HEK293 (cell line): ENCODE measurements at regions not wholly inside any gene's neighbourhood (a gene's known extent, or its start where the extent isn't known, plus 50 kb on each side); places are given as distances from the start of the nearest gene placed in this dataset.

Experiments
- KLF9 ChIP-seq: fragments of 450-650 bp; formaldehyde crosslinking; IDR thresholded peaks from 2 replicates; pipeline ENCODE4 v1.5.1; 2016; ENCODE audit warnings: missing biosample characterization, missing genetic modification characterization, low read depth
- ZBTB7A ChIP-seq: fragments of 450-650 bp; formaldehyde crosslinking; IDR thresholded peaks from 2 replicates; pipeline ENCODE4 v1.5.1; 2016; ENCODE audit warnings: low read depth, missing biosample characterization, missing genetic modification characterization
- ZFP37 ChIP-seq: fragments of 450-650 bp; formaldehyde crosslinking; IDR thresholded peaks from 2 replicates; pipeline ENCODE4 v1.5.1; 2016; ENCODE audit warnings: missing biosample characterization, missing genetic modification characterization
- ZNF133 ChIP-seq: fragments of 450-650 bp; formaldehyde crosslinking; IDR thresholded peaks from 2 replicates; pipeline ENCODE4 v1.5.1; 2016; ENCODE audit warnings: missing biosample characterization, missing genetic modification characterization
- ZNF274 ChIP-seq, 2 experiments: fragments of 200-500 bp in 1 of 2; fragments of 450-650 bp in 1 of 2; sonication (Bioruptor generic) in 1 of 2; formaldehyde crosslinking in 1 of 2; IDR thresholded peaks; 2 replicates each; pipeline versions ENCODE4 v1.5.1 to v1.6.1; 2014 to 2016; ENCODE audit warnings: borderline replicate concordance in 1 of 2, inconsistent platforms in 1 of 2, low read length in 1 of 2, missing biosample characterization in 1 of 2, missing genetic modification characterization in 1 of 2
- ZNF404 ChIP-seq: fragments of 450-650 bp; formaldehyde crosslinking; IDR thresholded peaks from 2 replicates; pipeline ENCODE4 v1.5.1; 2017; ENCODE audit warnings: missing biosample characterization, missing genetic modification characterization
- ZNF416 ChIP-seq: fragments of 450-650 bp; formaldehyde crosslinking; IDR thresholded peaks from 2 replicates; pipeline ENCODE4 v1.5.1; 2016; ENCODE audit warnings: missing biosample characterization, missing genetic modification characterization
- ZNF624 ChIP-seq: fragments of 450-650 bp; formaldehyde crosslinking; IDR thresholded peaks from 2 replicates; pipeline ENCODE4 v1.5.1; 2017; ENCODE audit warnings: missing biosample characterization, missing genetic modification characterization
- ZNF692 ChIP-seq: fragments of 450-650 bp; formaldehyde crosslinking; IDR thresholded peaks from 2 replicates; pipeline ENCODE4 v1.5.1; 2016; ENCODE audit warnings: missing biosample characterization, missing genetic modification characterization
- ZSCAN16 ChIP-seq: fragments of 450-650 bp; formaldehyde crosslinking; IDR thresholded peaks from 2 replicates; pipeline ENCODE4 v1.5.1; 2016; ENCODE audit warnings: missing biosample characterization, missing genetic modification characterization
- TF ChIP-seq, protein P1 (sequence below): fragments of 450-650 bp; formaldehyde crosslinking; IDR thresholded peaks from 2 replicates; pipeline ENCODE4 v1.5.1; 2016; ENCODE audit warnings: missing biosample characterization, missing genetic modification characterization

DNA sequence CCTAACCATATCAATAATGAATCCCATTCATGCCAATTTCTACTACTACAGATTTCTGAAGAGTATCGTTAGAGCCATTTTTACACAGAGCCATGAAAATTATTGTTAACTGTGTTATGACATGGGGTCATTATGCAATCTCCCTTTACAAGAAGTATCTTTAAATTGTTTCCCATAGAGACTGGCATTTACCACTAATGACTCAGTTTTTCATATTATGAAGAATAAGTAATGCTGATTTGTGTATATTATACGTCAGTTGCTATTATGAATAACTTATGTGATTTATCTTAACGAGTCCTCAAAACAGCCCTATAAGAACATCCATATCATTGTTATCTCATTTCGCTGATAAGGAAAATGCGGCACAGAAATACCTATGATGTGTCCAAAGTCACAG lies 173.8 kb downstream of the KCNJ2 start:
- TF ChIP-seq, protein P1, sequence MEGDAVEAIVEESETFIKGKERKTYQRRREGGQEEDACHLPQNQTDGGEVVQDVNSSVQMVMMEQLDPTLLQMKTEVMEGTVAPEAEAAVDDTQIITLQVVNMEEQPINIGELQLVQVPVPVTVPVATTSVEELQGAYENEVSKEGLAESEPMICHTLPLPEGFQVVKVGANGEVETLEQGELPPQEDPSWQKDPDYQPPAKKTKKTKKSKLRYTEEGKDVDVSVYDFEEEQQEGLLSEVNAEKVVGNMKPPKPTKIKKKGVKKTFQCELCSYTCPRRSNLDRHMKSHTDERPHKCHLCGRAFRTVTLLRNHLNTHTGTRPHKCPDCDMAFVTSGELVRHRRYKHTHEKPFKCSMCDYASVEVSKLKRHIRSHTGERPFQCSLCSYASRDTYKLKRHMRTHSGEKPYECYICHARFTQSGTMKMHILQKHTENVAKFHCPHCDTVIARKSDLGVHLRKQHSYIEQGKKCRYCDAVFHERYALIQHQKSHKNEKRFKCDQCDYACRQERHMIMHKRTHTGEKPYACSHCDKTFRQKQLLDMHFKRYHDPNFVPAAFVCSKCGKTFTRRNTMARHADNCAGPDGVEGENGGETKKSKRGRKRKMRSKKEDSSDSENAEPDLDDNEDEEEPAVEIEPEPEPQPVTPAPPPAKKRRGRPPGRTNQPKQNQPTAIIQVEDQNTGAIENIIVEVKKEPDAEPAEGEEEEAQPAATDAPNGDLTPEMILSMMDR (tag by site-specific recombination): no peak
- TF ChIP-seq ZNF416 (no peak), ZNF624 (no peak), ZNF404 (tag by site-specific recombination) (no peak), ZSCAN16 (tag by site-specific recombination) (no peak), ZNF274 (IDR thresholded peaks at IDR 0.05; ENCODE audit: low read length) (no peak), ZNF274 (tag by site-specific recombination; IDR thresholded peaks at IDR 0.05; ENCODE audit: borderline replicate concordance) (no peak), ZNF692 (no peak), ZFP37 (tag by site-specific recombination) (no peak), ZNF133 (tag by site-specific recombination) (peak; percentile 77), ZBTB7A (tag by site-specific recombination) (no peak), KLF9 (tag by site-specific recombination) (no peak)
